ENCODE measurements at regions not wholly inside any gene's neighbourhood (a gene's known extent, or its start where the extent isn't known, plus 50 kb on each side); places are given as distances from the start of the nearest gene placed in this dataset.
"Not testable (repeated sequence)": the region's sequence is repeated elsewhere in the genome, so short reads cannot be mapped to it uniquely, and the experiment has no call there.

- DNase-seq (ENCODE audit: low read depth), result peak; percentile 72
- TF ChIP-seq, protein P1, sequence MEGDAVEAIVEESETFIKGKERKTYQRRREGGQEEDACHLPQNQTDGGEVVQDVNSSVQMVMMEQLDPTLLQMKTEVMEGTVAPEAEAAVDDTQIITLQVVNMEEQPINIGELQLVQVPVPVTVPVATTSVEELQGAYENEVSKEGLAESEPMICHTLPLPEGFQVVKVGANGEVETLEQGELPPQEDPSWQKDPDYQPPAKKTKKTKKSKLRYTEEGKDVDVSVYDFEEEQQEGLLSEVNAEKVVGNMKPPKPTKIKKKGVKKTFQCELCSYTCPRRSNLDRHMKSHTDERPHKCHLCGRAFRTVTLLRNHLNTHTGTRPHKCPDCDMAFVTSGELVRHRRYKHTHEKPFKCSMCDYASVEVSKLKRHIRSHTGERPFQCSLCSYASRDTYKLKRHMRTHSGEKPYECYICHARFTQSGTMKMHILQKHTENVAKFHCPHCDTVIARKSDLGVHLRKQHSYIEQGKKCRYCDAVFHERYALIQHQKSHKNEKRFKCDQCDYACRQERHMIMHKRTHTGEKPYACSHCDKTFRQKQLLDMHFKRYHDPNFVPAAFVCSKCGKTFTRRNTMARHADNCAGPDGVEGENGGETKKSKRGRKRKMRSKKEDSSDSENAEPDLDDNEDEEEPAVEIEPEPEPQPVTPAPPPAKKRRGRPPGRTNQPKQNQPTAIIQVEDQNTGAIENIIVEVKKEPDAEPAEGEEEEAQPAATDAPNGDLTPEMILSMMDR (IDR thresholded peaks at IDR 0.05; ENCODE audit: insufficient read depth, low read length), result no peak
- no peak overlapping the region for H3K4me3 ChIP-seq (ENCODE audit: low read depth, low read length)
Measured at GRCh38 chr5:67983251-67984110, 232.1 kb upstream of the PIK3R1 start.

DNA sequence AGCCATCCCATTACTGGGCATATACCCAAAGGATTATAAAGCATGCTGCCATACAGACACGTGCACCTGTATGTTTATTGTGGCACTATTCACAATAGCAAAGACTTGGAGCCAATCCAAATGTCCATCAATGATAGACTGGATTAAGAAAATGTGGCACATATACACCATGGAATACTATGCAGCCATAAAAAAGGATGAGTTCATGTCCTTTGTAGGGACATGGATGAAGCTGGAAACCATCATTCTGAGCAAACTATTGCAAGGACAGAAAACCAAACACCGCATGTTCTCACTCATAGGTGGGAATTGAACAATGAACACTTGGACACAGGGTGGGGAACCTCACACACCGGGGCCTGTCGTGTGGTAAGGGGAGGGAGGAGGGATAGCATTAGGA, 233.4 kb upstream of the PIK3R1 start:
- DNase-seq (ENCODE audit: low read depth); H3K4me3 ChIP-seq (ENCODE audit: low read depth, low read length): not testable (repeated sequence)

GRCh38 chr5:67978171-67978570, 237.4 kb upstream of the PIK3R1 start:
- TF ChIP-seq, protein P1 (IDR thresholded peaks at IDR 0.05; ENCODE audit: insufficient read depth, low read length), result no peak
- no peak for DNase-seq (ENCODE audit: low read depth)

GRCh38 chr5:67976891-67977601, 238.5 kb upstream of the PIK3R1 start:
- DNase-seq (ENCODE audit: low read depth), result no peak
- TF ChIP-seq, protein P1 (IDR thresholded peaks at IDR 0.05; ENCODE audit: insufficient read depth, low read length), result no peak
- H3K4me3 ChIP-seq (ENCODE audit: low read depth, low read length), result no peak overlapping the region

More at GRCh38 chr5:67978171-67978570, 237.4 kb upstream of the PIK3R1 start:
- no peak overlapping the region for H3K4me3 ChIP-seq (ENCODE audit: low read depth, low read length)

DNA sequence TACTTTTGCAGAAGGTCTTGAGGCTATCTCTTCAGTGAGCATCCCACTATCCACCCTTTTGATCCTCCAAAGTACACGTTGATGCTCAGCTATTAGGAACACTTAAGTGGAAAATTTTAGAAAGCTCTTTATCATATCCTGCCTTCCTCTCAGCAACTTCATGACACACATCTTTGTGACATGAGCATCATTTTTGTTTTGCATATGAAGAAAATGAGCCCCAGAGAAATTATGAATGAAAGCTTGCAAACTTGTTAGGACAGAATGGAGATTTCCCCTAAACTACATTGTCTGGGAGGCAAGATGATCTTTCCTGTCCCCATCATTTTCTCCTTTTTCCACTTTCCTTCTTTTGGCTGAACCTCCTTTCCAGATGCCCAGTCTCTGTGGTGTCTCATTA, 239.4 kb upstream of the PIK3R1 start:
- DNase-seq (ENCODE audit: low read depth), result no peak
- TF ChIP-seq, protein P1 (IDR thresholded peaks at IDR 0.05; ENCODE audit: insufficient read depth, low read length), result no peak
- H3K4me3 ChIP-seq (ENCODE audit: low read depth, low read length), result no peak overlapping the region

- no peak for DNase-seq (ENCODE audit: low read depth)
- H3K4me3 ChIP-seq (ENCODE audit: low read depth, low read length), result no peak overlapping the region
- TF ChIP-seq, protein P1 (IDR thresholded peaks at IDR 0.05; ENCODE audit: insufficient read depth, low read length), result no peak
Measured at GRCh38 chr5:67974471-67974870, 241.1 kb upstream of the PIK3R1 start.

- TF ChIP-seq, protein P1 (IDR thresholded peaks at IDR 0.05; ENCODE audit: insufficient read depth, low read length), result no peak
- no peak overlapping the region for H3K4me3 ChIP-seq (ENCODE audit: low read depth, low read length)
- no peak for DNase-seq (ENCODE audit: low read depth)
Measured at GRCh38 chr5:67974054-67974453, 241.5 kb upstream of the PIK3R1 start.

All from fibroblast of the aortic adventitia (primary cell).